Prostate gland (tissue), 2 donors: ENCODE measurements at regions not wholly inside any gene's neighbourhood (a gene's known extent, or its start where the extent isn't known, plus 50 kb on each side); places are given as distances from the start of the nearest gene placed in this dataset.

ENCODE experiments used
- CTCF ChIP-seq, 4 experiments: fragments of 200-600 bp in 2 of 4; fragments of 450-650 bp in 2 of 4; sonication (generic) in 2 of 4; IDR thresholded peaks; 1 replicate in 3 of 4; 2 replicates in 1 of 4; pipeline ENCODE4 v1.5.1; 2016 to 2019; ENCODE audit warnings: antibody characterized with exemption in 4 of 4, mild to moderate bottlenecking in 2 of 4, moderate library complexity in 2 of 4
- POLR2A ChIP-seq: fragments of 450-650 bp; IDR thresholded peaks from one replicate; pipeline ENCODE4 v1.6.1; 2016; ENCODE audit warnings: antibody characterized with exemption, mild to moderate bottlenecking
- POLR2AphosphoS5 ChIP-seq: sonication (generic); formaldehyde crosslinking; IDR thresholded peaks from one replicate; pipeline ENCODE4 v1.6.1; 2017; ENCODE audit warnings: antibody characterized with exemption

GRCh38 chr10:78524342-78524741 lies 490.7 kb downstream of the RPS24 start:
- TF ChIP-seq CTCF (IDR thresholded peaks at IDR 0.05) (no peak), POLR2AphosphoS5 (no peak), POLR2A (no peak)
